Upper lobe of left lung (tissue), 4 donors: ENCODE measurements at regions not wholly inside any gene's neighbourhood (a gene's known extent, or its start where the extent isn't known, plus 50 kb on each side); places are given as distances from the start of the nearest gene placed in this dataset.

Source experiments
- EP300 ChIP-seq, 4 donors: sonication (generic); formaldehyde crosslinking; IDR thresholded peaks; one replicate each; pipeline ENCODE4 v1.5.1; 2017; ENCODE audit warnings: antibody characterized with exemption in 4 of 4, control low read depth in 2 of 4
- TF ChIP-seq, protein P1 (sequence below), 6 experiments: fragments of 450-650 bp in 4 of 6; fragments of 200-600 bp in 2 of 6; sonication (generic) in 2 of 6; IDR thresholded peaks; one replicate each; pipeline ENCODE4 v1.5.1; 2016 to 2019; ENCODE audit warnings: antibody characterized with exemption in 6 of 6

- TF ChIP-seq, protein P1, sequence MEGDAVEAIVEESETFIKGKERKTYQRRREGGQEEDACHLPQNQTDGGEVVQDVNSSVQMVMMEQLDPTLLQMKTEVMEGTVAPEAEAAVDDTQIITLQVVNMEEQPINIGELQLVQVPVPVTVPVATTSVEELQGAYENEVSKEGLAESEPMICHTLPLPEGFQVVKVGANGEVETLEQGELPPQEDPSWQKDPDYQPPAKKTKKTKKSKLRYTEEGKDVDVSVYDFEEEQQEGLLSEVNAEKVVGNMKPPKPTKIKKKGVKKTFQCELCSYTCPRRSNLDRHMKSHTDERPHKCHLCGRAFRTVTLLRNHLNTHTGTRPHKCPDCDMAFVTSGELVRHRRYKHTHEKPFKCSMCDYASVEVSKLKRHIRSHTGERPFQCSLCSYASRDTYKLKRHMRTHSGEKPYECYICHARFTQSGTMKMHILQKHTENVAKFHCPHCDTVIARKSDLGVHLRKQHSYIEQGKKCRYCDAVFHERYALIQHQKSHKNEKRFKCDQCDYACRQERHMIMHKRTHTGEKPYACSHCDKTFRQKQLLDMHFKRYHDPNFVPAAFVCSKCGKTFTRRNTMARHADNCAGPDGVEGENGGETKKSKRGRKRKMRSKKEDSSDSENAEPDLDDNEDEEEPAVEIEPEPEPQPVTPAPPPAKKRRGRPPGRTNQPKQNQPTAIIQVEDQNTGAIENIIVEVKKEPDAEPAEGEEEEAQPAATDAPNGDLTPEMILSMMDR (IDR thresholded peaks at IDR 0.05): no peak
- no peak for TF ChIP-seq EP300 (IDR thresholded peaks at IDR 0.05)
Observed at GRCh38 chr6:169024047-169024660, 229.5 kb downstream of the THBS2 start.
